SK-N-SH (cell line): ENCODE measurements at regions not wholly inside any gene's neighbourhood (a gene's known extent, or its start where the extent isn't known, plus 50 kb on each side); places are given as distances from the start of the nearest gene placed in this dataset.

Source experiments
- CTCF ChIA-PET: fragments of 300-600, 350-600 bp; formaldehyde crosslinking; extraction: SDS; loops from one replicate; lab custom pipeline; 2021; lab: Yijun Ruan, JAX
- POLR2A ChIA-PET: fragments of 350-600 bp; sonication (Branson Sonifier 250); formaldehyde crosslinking; extraction: SDS; loops from one replicate; lab custom pipeline; 2020; ENCODE audit warnings: antibody characterized with exemption, inconsistent platforms; lab: Yijun Ruan, JAX
- DNase-seq: peaks from one replicate; pipeline ENCODE4 v3.0.0; 2012
- H2AFZ ChIP-seq: fragments of 200-600 bp; sonication (generic); 2 replicates; pipeline ENCODE4 v1.8.1; 2016; ENCODE audit warnings: antibody characterized with exemption, mild to moderate bottlenecking, low read depth
- H3F3A ChIP-seq: fragments of 200-600 bp; sonication (generic); replicated peaks from 2 replicates; pipeline ENCODE3; 2016; ENCODE audit warnings: antibody characterized with exemption, mild to moderate bottlenecking; ENCODE audit not compliant: insufficient read depth
- H3K27ac ChIP-seq, 2 experiments: fragments of 200-500 bp in 1 of 2; fragments of 200-600 bp in 1 of 2; sonication (Bioruptor generic) in 1 of 2; sonication (generic), shearing (Covaris generic) in 1 of 2; 2 replicates each; pipeline versions ENCODE4 v1.5.1 to v1.6.1; 2014 to 2016; ENCODE audit warnings: low read depth in 2 of 2, inconsistent platforms in 1 of 2, low read length in 1 of 2, mild to moderate bottlenecking in 1 of 2, mixed read lengths in 1 of 2
- H3K27me3 ChIP-seq: fragments of 200-600 bp; sonication (generic), shearing (Covaris generic); 2 replicates; pipeline ENCODE4 v1.6.1; 2016; ENCODE audit warnings: mixed run types; ENCODE audit not compliant: insufficient read depth
- H3K36me3 ChIP-seq, 2 experiments: fragments of 200-500 bp in 1 of 2; fragments of 200-600 bp in 1 of 2; sonication (Bioruptor generic) in 1 of 2; sonication (generic) in 1 of 2; replicated peaks in 1 of 2; 2 replicates each; pipeline versions ENCODE3 to v1.5.1; 2014 to 2016; ENCODE audit warnings: low read length in 1 of 2, mild to moderate bottlenecking in 1 of 2; ENCODE audit not compliant: insufficient read depth in 2 of 2, control insufficient read depth in 1 of 2
- H3K4me1 ChIP-seq, 2 experiments: fragments of 200-500 bp in 1 of 2; fragments of 200-600 bp in 1 of 2; sonication (Bioruptor generic) in 1 of 2; sonication (generic), shearing (Covaris generic) in 1 of 2; 2 replicates each; pipeline versions ENCODE4 v1.5.1 to v1.6.1; 2014 to 2016; ENCODE audit warnings: low read depth in 1 of 2, low read length in 1 of 2, mixed run types in 1 of 2; ENCODE audit not compliant: insufficient read depth in 2 of 2, control insufficient read depth in 1 of 2
- H3K4me2 ChIP-seq: fragments of 200-600 bp; sonication (generic), shearing (Covaris generic); 2 replicates; pipeline ENCODE4 v1.6.1; 2017; ENCODE audit warnings: mixed run types
- H3K4me3 ChIP-seq, 2 experiments: fragments of 200-500 bp in 1 of 2; fragments of 200-600 bp in 1 of 2; sonication (Bioruptor generic) in 1 of 2; sonication (generic), shearing (Covaris generic) in 1 of 2; 2 replicates each; pipeline versions ENCODE4 v1.5.1 to v1.8.1; 2014 to 2016; ENCODE audit warnings: low read depth in 2 of 2, inconsistent platforms in 1 of 2, low read length in 1 of 2, mild to moderate bottlenecking in 1 of 2, mixed read lengths in 1 of 2, moderate library complexity in 1 of 2
- H3K79me2 ChIP-seq: fragments of 200-600 bp; sonication (generic); 2 replicates; pipeline ENCODE4 v1.8.1; 2017; ENCODE audit warnings: mild to moderate bottlenecking; ENCODE audit not compliant: insufficient read depth
- H3K9ac ChIP-seq: fragments of 200-600 bp; sonication (generic); 2 replicates; pipeline ENCODE4 v1.6.1; 2017; ENCODE audit warnings: mixed run types
- H3K9me2 ChIP-seq: fragments of 200-600 bp; sonication (generic); 2 replicates; pipeline ENCODE4 v1.6.1; 2017; ENCODE audit warnings: mixed run types
- H3K9me3 ChIP-seq: fragments of 200-600 bp; sonication (generic); 2 replicates; pipeline ENCODE4 v1.6.1; 2017; ENCODE audit warnings: mixed run types, mild to moderate bottlenecking, moderate library complexity
- H4K20me1 ChIP-seq: fragments of 200-600 bp; sonication (generic); 2 replicates; pipeline ENCODE4 v1.6.1; 2017; ENCODE audit warnings: mild to moderate bottlenecking, mixed run types; ENCODE audit not compliant: insufficient read depth
- CHD2 ChIP-seq: fragments of 150-350 bp; IDR thresholded peaks from 2 replicates; pipeline ENCODE4 v1.6.1; 2018; ENCODE audit warnings: low read length; ENCODE audit not compliant: partially characterized antibody
- EP300 ChIP-seq, 2 experiments: IDR thresholded peaks; 2 replicates each; pipeline versions ENCODE4 v1.4.0 to v1.6.1; 2012; ENCODE audit warnings: borderline replicate concordance in 1 of 2, low read depth in 1 of 2, low read length in 1 of 2
- EZH2phosphoT487 ChIP-seq: fragments of 200-600 bp; sonication (generic); IDR thresholded peaks from 2 replicates; pipeline ENCODE4 v1.6.1; 2017; ENCODE audit warnings: low read depth, mixed run types, mild to moderate bottlenecking, antibody characterized with exemption, moderate library complexity, borderline replicate concordance
- FOXJ3 ChIP-seq: sonication (generic); formaldehyde crosslinking; IDR thresholded peaks from 2 replicates; pipeline ENCODE4 v1.5.1; 2020; ENCODE audit warnings: mild to moderate bottlenecking, missing genetic modification reagents
- FOXM1 ChIP-seq: IDR thresholded peaks from 2 replicates; pipeline ENCODE4 v1.4.0; 2012; ENCODE audit warnings: low read depth, mild to moderate bottlenecking
- IRF3 ChIP-seq: fragments of 150-350 bp; IDR thresholded peaks from 2 replicates; pipeline ENCODE4 v1.6.1; 2016; ENCODE audit warnings: mild to moderate bottlenecking, low read depth, low read length
- JUND ChIP-seq: IDR thresholded peaks from 2 replicates; pipeline ENCODE4 v1.4.0; 2012
- MEF2A ChIP-seq: IDR thresholded peaks from 2 replicates; pipeline ENCODE4 v1.4.0; 2012; ENCODE audit warnings: low read depth, borderline replicate concordance
- MXI1 ChIP-seq: IDR thresholded peaks from 2 replicates; pipeline ENCODE4 v1.6.1; 2012; ENCODE audit warnings: mild to moderate bottlenecking, low read depth, low read length, improper control_type of control experiment
- NRF1 ChIP-seq: IDR thresholded peaks from 2 replicates; pipeline ENCODE4 v1.6.1; 2012; ENCODE audit warnings: low read depth, mild to moderate bottlenecking, low read length
- PBX3 ChIP-seq: IDR thresholded peaks from 2 replicates; pipeline ENCODE4; 2012
- POLR2AphosphoS5 ChIP-seq: IDR thresholded peaks from 2 replicates; pipeline ENCODE4 v1.6.1; 2012; ENCODE audit warnings: low read depth, low read length
- RAD21 ChIP-seq: IDR thresholded peaks from 2 replicates; pipeline ENCODE4 v1.6.1; 2012; ENCODE audit warnings: mild to moderate bottlenecking, low read length
- RCOR1 ChIP-seq: fragments of 150-350 bp; IDR thresholded peaks from 2 replicates; pipeline ENCODE4 v1.6.1; 2017; ENCODE audit warnings: antibody characterized with exemption, low read length
- RFX5 ChIP-seq: IDR thresholded peaks from 2 replicates; pipeline ENCODE4 v1.6.1; 2012; ENCODE audit warnings: mild to moderate bottlenecking, improper control_type of control experiment, low read length
- TEAD4 ChIP-seq: IDR thresholded peaks from 2 replicates; pipeline ENCODE4 v1.4.0; 2012; ENCODE audit warnings: mild to moderate bottlenecking, borderline replicate concordance; ENCODE audit not compliant: insufficient read depth
- USF1 ChIP-seq: IDR thresholded peaks from 2 replicates; pipeline ENCODE4 v1.4.0; 2012; ENCODE audit warnings: low read depth, borderline replicate concordance
- USF2 ChIP-seq: fragments of 150-350 bp; IDR thresholded peaks from 2 replicates; pipeline ENCODE4 v1.6.1; 2017; ENCODE audit warnings: antibody characterized with exemption, low read length, low read depth, borderline replicate concordance
- ZBTB33 ChIP-seq: IDR thresholded peaks from 2 replicates; pipeline ENCODE4 v1.4.0; 2012; ENCODE audit warnings: low read depth, borderline replicate concordance
- WGBS: methylation state at CpG from one replicate; pipeline ENCODE4 v1.1.6; 2017; ENCODE audit warnings: low lambda C conversion rate; 5-methylcytosine and 5-hydroxymethylcytosine counted together

- Histone ChIP-seq H3K9me3 (no peaks in the 10 kb centered on the region), H3F3A (no peaks in the 10 kb centered on the region), H3K27ac (no peak overlapping the region), H3K4me2 (no peak overlapping the region), H3K4me3 (no peak overlapping the region), H2AFZ (no peak overlapping the region), H3K9me2 (no peaks in the 10 kb centered on the region), H3K9ac (no peak overlapping the region), H3K27me3 (no peaks in the 10 kb centered on the region), H3K79me2 (no peaks in the 10 kb centered on the region), H3K36me3 (no peaks in the 10 kb centered on the region), H3K4me1 (no peaks in the 10 kb centered on the region), H4K20me1 (no peaks in the 10 kb centered on the region)
- 91% methylated on average over 6 of the region's 6 CpGs for WGBS
- ChIA-PET POLR2A (no interaction called here), CTCF (interaction anchor here (1.3 to 1.9 kb wide), 2 partner anchors 9 to 10 kb away, joined by 4 to 6 read pairs; no protein-coding TSS in a partner anchor)
- DNase-seq = no peak
- TF ChIP-seq RAD21 (no peak), USF1 (no peak), JUND (no peak), PBX3 (no peak), EZH2phosphoT487 (no peak), POLR2AphosphoS5 (no peak), FOXM1 (no peak), TEAD4 (no peak), MEF2A (no peak), CHD2 (no peak)
Measured at GRCh38 chr2:138182250-138182936, 218.1 kb downstream of the HNMT start.

GRCh38 chr2:138182937-138183312 lies 218.7 kb downstream of the HNMT start:
- no peak overlapping the region for H3K4me2 ChIP-seq
- no peaks in the 10 kb centered on the region for H3K36me3 ChIP-seq
- no peaks in the 10 kb centered on the region for H4K20me1 ChIP-seq
- no peaks in the 10 kb centered on the region for H3F3A ChIP-seq
- no peaks in the 10 kb centered on the region for H3K9me3 ChIP-seq
- TF ChIP-seq MXI1 (no peak), USF1 (no peak), FOXM1 (no peak), FOXJ3 (CRISPR knock-in tag) (no peak), MEF2A (no peak), IRF3 (no peak), ZBTB33 (no peak), TEAD4 (no peak), RAD21 (no peak), EP300 (IDR thresholded peaks at IDR 0.05; ENCODE audit: borderline replicate concordance in 1 of 2, low read depth in 1 of 2, low read length in 1 of 2) (no peak), RFX5 (no peak), USF2 (no peak), RCOR1 (no peak), NRF1 (no peak), EZH2phosphoT487 (no peak)
- no peak overlapping the region for H3K9ac ChIP-seq
- H3K79me2 ChIP-seq = no peaks in the 10 kb centered on the region
- no peaks in the 10 kb centered on the region for H3K27me3 ChIP-seq
- POLR2A ChIA-PET = no interaction called here
- CTCF ChIA-PET = interaction anchor here (1.3 to 1.9 kb wide), 2 partner anchors 9 to 10 kb away, joined by 4 to 6 read pairs; no protein-coding TSS in a partner anchor
- no peaks in the 10 kb centered on the region for H3K4me1 ChIP-seq
- no peaks in the 10 kb centered on the region for H3K9me2 ChIP-seq
- no peak overlapping the region for H3K27ac ChIP-seq
- no peak overlapping the region for H3K4me3 ChIP-seq
- no peak overlapping the region for H2AFZ ChIP-seq
- no peak for DNase-seq
